Gastrocnemius medialis (tissue), 4 donors: ENCODE measurements at regions not wholly inside any gene's neighbourhood (a gene's known extent, or its start where the extent isn't known, plus 50 kb on each side); places are given as distances from the start of the nearest gene placed in this dataset.

Experiments used
- CTCF ChIP-seq, 5 experiments: fragments of 450-650 bp in 3 of 5; fragments of 200-600 bp in 2 of 5; sonication (generic) in 2 of 5; IDR thresholded peaks in 4 of 5; conservative IDR thresholded peaks in 1 of 5; 1 replicate in 4 of 5; 2 replicates in 1 of 5; pipeline ENCODE4 v1.5.1; 2016 to 2019; ENCODE audit warnings: antibody characterized with exemption in 5 of 5, mild to moderate bottlenecking in 3 of 5, moderate library complexity in 3 of 5
- POLR2A ChIP-seq, 2 donors: fragments of 450-650 bp; IDR thresholded peaks; one replicate each; pipeline ENCODE4 v1.6.1; 2017; ENCODE audit warnings: antibody characterized with exemption in 2 of 2, mild to moderate bottlenecking in 2 of 2, moderate library complexity in 2 of 2

GRCh38 chrX:35561985-35562384 is 236.2 kb upstream of the MAGEB16 start:
- TF ChIP-seq CTCF (IDR thresholded peaks at IDR 0.05 in 4 of 5, conservative IDR thresholded peaks at IDR 0.05 in 1 of 5), result no peak
- TF ChIP-seq POLR2A (IDR thresholded peaks at IDR 0.05), result no peak
